Pancreas (tissue), 10 donors: ENCODE measurements at regions not wholly inside any gene's neighbourhood (a gene's known extent, or its start where the extent isn't known, plus 50 kb on each side); places are given as distances from the start of the nearest gene placed in this dataset.

Experiments
- ATAC-seq, 4 donors: fragments of 200-7000 bp; cut with Tn5 transposase; one replicate each; pipeline versions ENCODE4 v1.8.0 to v1.9.1; 2020; ENCODE audit warnings: mild to moderate bottlenecking in 4 of 4, moderate library complexity in 4 of 4
- DNase-seq, 6 donors: peaks; one replicate each; pipeline ENCODE4 v3.0.0-alpha.2; 2020
- FAIRE-seq: peaks from 2 replicates; lab custom pipeline; 2012; peaks lifted over from hg19 to GRCh38; lab: Jason Lieb, UNC
- H3K27ac ChIP-seq, 4 donors: fragments of 200-600 bp; sonication (generic); 1 replicate in 3 of 4; 2 replicates in 1 of 4; pipeline versions ENCODE4 v1.5.0 to v1.8.0; 2020
- H3K27me3 ChIP-seq, 4 donors: fragments of 200-600 bp; one replicate each; pipeline ENCODE4 v1.8.0; 2021
- H3K36me3 ChIP-seq, 3 donors: fragments of 200-600 bp; sonication (generic) in 1 of 3; one replicate each; pipeline versions ENCODE4 v1.5.0 to v1.8.0; 2020 to 2021
- H3K4me1 ChIP-seq, 3 donors: fragments of 200-600 bp; one replicate each; pipeline ENCODE4 v1.8.0; 2021
- H3K4me3 ChIP-seq, 4 donors: fragments of 200-600 bp; sonication (generic) in 2 of 4; one replicate each; pipeline versions ENCODE4 v1.5.0 to v1.8.0; 2020 to 2021
- H3K9me3 ChIP-seq, 4 donors: fragments of 200-600 bp; one replicate each; pipeline ENCODE4 v1.8.0; 2021
- WGBS, 2 donors: extraction: QIAGEN DNeasy Blood & Tissue Kit; methylation state at CpG; one replicate each; pipeline ENCODE4 v1.1.7; 2013; 5-methylcytosine and 5-hydroxymethylcytosine counted together
- intact Hi-C, 3 donors: fragments of 100-400 bp; cut with DNase I; formaldehyde crosslinking; loops; one replicate each; pipeline versions ENCODE4 v1.11.1 to v1.14.2; 2022
- TF ChIP-seq, protein P1 (sequence below), 4 donors: fragments of 200-600 bp; sonication (generic) in 3 of 4; IDR thresholded peaks; one replicate each; pipeline versions ENCODE4 v1.5.0 to v1.8.0; 2021; ENCODE audit warnings: antibody characterized with exemption in 4 of 4
- donor health status: healthy with polysubstance abuse.
- donor health status: DM: no; HTN: no; CAD: no; lungs with moderate emphysema.
- donor health status: DM: no; HTN: no; CAD: no.
- donor health status: control.
- donor health status: control.
- donor health status: Bipolar disorder and iron deficiency.
- donor health status: DM: yes; HTN: yes; CAD: no.
- donor health status: DM: no; HTN: no; CAD: no.
- donor health status: DM: no; HTN: no; CAD: no.
- donor health status: DM: yes; HTN: yes; CAD: no.

DNA sequence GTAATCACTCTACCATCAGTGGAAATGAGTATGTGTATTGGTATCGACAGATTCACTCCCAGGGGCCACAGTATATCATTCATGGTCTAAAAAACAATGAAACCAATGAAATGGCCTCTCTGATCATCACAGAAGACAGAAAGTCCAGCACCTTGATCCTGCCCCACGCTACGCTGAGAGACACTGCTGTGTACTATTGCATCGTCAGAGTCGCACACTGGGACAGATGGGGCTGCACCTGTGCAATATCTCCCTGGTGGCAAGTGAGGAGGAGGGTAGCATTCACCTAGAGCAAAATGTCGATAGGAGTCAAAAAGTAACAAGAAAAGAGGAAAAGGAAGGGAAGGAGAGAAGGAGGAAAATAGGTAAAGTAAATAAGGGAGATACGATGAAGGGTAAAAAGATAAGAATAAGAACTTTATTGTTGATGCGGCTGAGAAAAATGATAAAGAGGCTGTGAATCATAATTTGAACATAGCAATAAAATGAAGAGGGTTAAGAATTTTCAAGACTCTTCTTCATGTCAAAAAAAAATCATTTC is 450.5 kb upstream of the OR4E1 start:
- TF ChIP-seq, protein P1, sequence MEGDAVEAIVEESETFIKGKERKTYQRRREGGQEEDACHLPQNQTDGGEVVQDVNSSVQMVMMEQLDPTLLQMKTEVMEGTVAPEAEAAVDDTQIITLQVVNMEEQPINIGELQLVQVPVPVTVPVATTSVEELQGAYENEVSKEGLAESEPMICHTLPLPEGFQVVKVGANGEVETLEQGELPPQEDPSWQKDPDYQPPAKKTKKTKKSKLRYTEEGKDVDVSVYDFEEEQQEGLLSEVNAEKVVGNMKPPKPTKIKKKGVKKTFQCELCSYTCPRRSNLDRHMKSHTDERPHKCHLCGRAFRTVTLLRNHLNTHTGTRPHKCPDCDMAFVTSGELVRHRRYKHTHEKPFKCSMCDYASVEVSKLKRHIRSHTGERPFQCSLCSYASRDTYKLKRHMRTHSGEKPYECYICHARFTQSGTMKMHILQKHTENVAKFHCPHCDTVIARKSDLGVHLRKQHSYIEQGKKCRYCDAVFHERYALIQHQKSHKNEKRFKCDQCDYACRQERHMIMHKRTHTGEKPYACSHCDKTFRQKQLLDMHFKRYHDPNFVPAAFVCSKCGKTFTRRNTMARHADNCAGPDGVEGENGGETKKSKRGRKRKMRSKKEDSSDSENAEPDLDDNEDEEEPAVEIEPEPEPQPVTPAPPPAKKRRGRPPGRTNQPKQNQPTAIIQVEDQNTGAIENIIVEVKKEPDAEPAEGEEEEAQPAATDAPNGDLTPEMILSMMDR (IDR thresholded peaks at IDR 0.05): no peak
- ATAC-seq (no peak), DNase-seq (no peak), FAIRE-seq (no peak)
- no peaks in the 10 kb centered on the region for H3K4me1 ChIP-seq
- no peaks in the 10 kb centered on the region for H3K36me3 ChIP-seq
- intact Hi-C loops: no loop called here
- peaks cover 0 to 4% (median 0%) of the 10 kb centered on the region in 4 donors for H3K27me3 ChIP-seq
- no peak overlapping the region for H3K27ac ChIP-seq
- H3K9me3 ChIP-seq: no peaks in the 10 kb centered on the region
- H3K4me3 ChIP-seq: no peak overlapping the region
- WGBS, 2 donors: 71 to 77% methylated on average over 8 of the region's 8 CpGs

DNA sequence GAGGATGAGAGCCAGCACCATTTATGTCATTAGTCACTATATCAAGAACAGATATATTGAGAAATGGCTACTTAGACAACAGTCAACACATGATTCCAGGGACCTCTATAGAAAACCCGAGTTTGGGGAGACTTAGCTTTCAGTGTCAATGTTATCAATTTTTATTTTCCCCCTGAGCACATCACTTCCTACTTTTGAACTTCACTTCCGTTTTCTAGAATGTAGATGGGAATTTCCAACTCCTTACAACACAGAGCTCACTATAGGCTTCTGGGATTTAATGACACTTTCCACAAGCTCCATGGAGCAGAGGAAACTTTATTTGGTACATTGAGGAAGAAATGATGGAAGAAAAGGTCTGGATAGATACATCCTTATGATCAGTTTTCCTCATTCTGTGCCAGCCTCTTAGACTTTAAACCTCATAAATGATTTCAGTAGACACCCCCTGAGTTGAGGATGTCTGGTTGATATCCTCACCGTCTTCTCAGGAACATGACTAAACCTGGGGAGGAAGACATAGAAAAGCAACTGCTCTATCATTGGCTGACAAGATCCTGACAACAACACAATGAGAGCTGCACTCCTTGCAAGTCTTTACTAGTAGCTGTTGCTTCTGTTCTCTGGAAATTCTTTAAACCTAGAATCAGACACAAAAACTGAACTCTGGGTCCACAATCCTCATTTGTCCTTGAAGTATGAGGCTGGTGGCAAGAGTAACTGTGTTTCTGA is 449.4 kb upstream of the OR4E1 start:
- H3K36me3 ChIP-seq: no peaks in the 10 kb centered on the region
- no peak for DNase-seq
- H3K27me3 ChIP-seq: peaks cover 0 to 4% (median 0%) of the 10 kb centered on the region in 4 donors
- FAIRE-seq: no peak
- ATAC-seq: no peak
- WGBS, 2 donors: 40 to 52% methylated on average over 3 of the region's 3 CpGs
- no peaks in the 10 kb centered on the region for H3K4me1 ChIP-seq
- H3K27ac ChIP-seq: no peak overlapping the region
- no peak overlapping the region for H3K4me3 ChIP-seq
- H3K9me3 ChIP-seq: no peaks in the 10 kb centered on the region
- intact Hi-C loops: no loop called here
- TF ChIP-seq, protein P1 (IDR thresholded peaks at IDR 0.05): no peak

DNA sequence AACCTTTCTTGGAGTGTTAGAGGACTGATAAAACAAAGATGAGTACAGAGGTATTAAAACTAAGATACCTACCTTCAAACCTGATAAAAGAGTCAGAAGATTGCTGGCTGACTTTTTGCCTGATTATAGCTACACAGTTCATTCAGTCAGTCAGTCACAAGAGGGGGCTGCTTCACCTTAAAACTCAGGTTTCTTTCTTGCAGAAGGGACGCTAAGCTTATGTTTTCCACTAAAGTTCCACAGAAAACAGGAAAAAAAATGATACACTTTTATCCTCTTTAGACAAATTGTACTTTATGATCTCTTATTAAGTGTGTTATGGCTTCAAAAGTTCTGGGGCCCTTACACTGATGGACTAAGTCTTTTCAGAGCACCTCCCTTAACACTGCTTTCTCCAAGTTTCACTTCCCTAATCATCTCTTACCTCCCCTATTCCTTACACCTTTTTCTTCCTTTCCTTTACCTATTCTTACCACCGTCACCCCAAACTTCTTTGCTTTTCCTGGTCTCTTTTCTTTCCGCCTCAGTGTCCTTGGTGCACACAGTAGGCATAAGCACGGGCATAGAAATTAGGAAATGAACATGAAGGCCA is 448.7 kb upstream of the OR4E1 start:
- no peaks in the 10 kb centered on the region for H3K36me3 ChIP-seq
- intact Hi-C loops: no loop called here
- TF ChIP-seq, protein P1 (IDR thresholded peaks at IDR 0.05): no peak
- no peaks in the 10 kb centered on the region for H3K9me3 ChIP-seq
- no peak for DNase-seq
- 41 to 52% methylated on average over 4 of the region's 4 CpGs for WGBS, 2 donors
- ATAC-seq: no peak
- no peak overlapping the region for H3K27ac ChIP-seq
- FAIRE-seq: no peak
- H3K27me3 ChIP-seq: peaks cover 0 to 4% (median 0%) of the 10 kb centered on the region in 4 donors
- no peak overlapping the region for H3K4me3 ChIP-seq
- H3K4me1 ChIP-seq: no peaks in the 10 kb centered on the region

DNA sequence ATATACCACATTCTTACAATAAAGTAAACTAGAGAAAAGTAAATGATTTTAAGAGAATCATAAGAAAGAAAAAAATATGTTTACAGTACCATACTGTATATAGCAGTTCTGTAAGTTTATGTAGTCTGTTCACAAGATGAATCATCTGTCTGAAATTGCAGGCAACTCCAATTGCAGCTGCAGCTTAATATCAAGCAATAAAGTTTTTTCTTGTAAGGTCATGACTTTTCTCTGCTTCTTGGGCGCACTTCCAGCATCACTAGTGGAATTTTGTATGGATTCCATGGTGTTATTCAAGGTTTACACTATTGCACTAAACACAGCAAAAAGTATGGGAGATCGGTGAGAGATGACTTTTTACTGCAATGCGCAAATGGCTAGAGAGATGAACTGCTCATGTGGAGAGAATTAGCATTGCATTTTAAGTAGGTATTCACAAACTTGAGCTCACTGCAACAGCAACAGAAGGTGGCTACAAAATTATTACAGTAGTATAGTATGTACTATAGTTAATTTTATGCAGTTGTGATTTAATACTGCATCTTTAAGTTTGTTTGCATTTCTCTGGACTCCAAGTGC is 445.4 kb upstream of the OR4E1 start:
- peaks cover 0 to 4% (median 0%) of the 10 kb centered on the region in 4 donors for H3K27me3 ChIP-seq
- no peak for DNase-seq

More for the DNA sequence above, 445.4 kb upstream of the OR4E1 start:
- H3K4me1 ChIP-seq: no peaks in the 10 kb centered on the region
- no peaks in the 10 kb centered on the region for H3K9me3 ChIP-seq
- no peak overlapping the region for H3K4me3 ChIP-seq
- no peak overlapping the region for H3K27ac ChIP-seq
- H3K36me3 ChIP-seq: no peaks in the 10 kb centered on the region
- TF ChIP-seq, protein P1 (IDR thresholded peaks at IDR 0.05): no peak
- ATAC-seq (no peak), FAIRE-seq (no peak)
- intact Hi-C loops: no loop called here
- 74% methylated on average over 3 of the region's 3 CpGs for WGBS, 2 donors
